H9 (cell line): ENCODE measurements at regions not wholly inside any gene's neighbourhood (a gene's known extent, or its start where the extent isn't known, plus 50 kb on each side); places are given as distances from the start of the nearest gene placed in this dataset.

ENCODE experiments used
- DNase-seq: peaks from one replicate; pipeline ENCODE4 v3.0.0-alpha.2; 2017
- H2AFZ ChIP-seq: one replicate; pipeline ENCODE4 v1.6.1; 2013; ENCODE audit warnings: mild to moderate bottlenecking, low read length, control low read depth, moderate library complexity
- H2AK5ac ChIP-seq: 2 replicates; pipeline ENCODE4 v1.6.1; 2013; ENCODE audit warnings: low read length, control low read depth, mixed read lengths; ENCODE audit not compliant: insufficient read length
- H2BK120ac ChIP-seq: one replicate; pipeline ENCODE4 v1.6.1; 2013; ENCODE audit warnings: low read depth, mild to moderate bottlenecking, low read length, control low read depth, inconsistent platforms; ENCODE audit not compliant: poor library complexity, severe bottlenecking
- H2BK12ac ChIP-seq: 2 replicates; pipeline ENCODE4 v1.6.1; 2013; ENCODE audit warnings: low read length, control low read depth, mixed read lengths, low read depth; ENCODE audit not compliant: insufficient read length
- H2BK15ac ChIP-seq: 2 replicates; pipeline ENCODE4 v1.6.1; 2013; ENCODE audit warnings: low read depth, low read length, control low read depth
- H2BK20ac ChIP-seq: one replicate; pipeline ENCODE4 v1.6.1; 2013; ENCODE audit warnings: low read depth, mild to moderate bottlenecking, low read length, control low read depth, inconsistent platforms; ENCODE audit not compliant: poor library complexity, severe bottlenecking
- H2BK5ac ChIP-seq: 2 replicates; pipeline ENCODE4 v1.6.1; 2013; ENCODE audit warnings: low read length, control low read depth, mixed read lengths; ENCODE audit not compliant: insufficient read length
- H3K14ac ChIP-seq: 2 replicates; pipeline ENCODE4 v1.6.1; 2013; ENCODE audit warnings: low read length, control low read depth; ENCODE audit not compliant: insufficient read depth
- H3K18ac ChIP-seq: 2 replicates; pipeline ENCODE4 v1.6.1; 2013; ENCODE audit warnings: low read depth, mild to moderate bottlenecking, mixed read lengths, low read length, control low read depth; ENCODE audit not compliant: insufficient read length
- H3K23ac ChIP-seq: 2 replicates; pipeline ENCODE4 v1.6.1; 2013; ENCODE audit warnings: low read length, control low read depth, mixed read lengths, low read depth; ENCODE audit not compliant: insufficient read length
- H3K23me2 ChIP-seq: 2 replicates; pipeline ENCODE4 v1.6.1; 2013; ENCODE audit warnings: low read depth, mild to moderate bottlenecking, mixed read lengths, low read length, control low read depth; ENCODE audit not compliant: insufficient read length, poor library complexity, severe bottlenecking
- H3K27ac ChIP-seq: 2 replicates; pipeline ENCODE4 v1.5.1; 2013; ENCODE audit warnings: low read length, control low read depth, mixed read lengths, low read depth; ENCODE audit not compliant: insufficient read length
- H3K27me3 ChIP-seq: 2 replicates; pipeline ENCODE4 v1.6.1; 2013; ENCODE audit warnings: low read length, control low read depth, inconsistent platforms; ENCODE audit not compliant: insufficient read depth
- H3K4ac ChIP-seq: 2 replicates; pipeline ENCODE4 v1.6.1; 2013; ENCODE audit warnings: low read depth, mild to moderate bottlenecking, control low read depth, inconsistent platforms, low read length, moderate library complexity
- H3K4me1 ChIP-seq: 2 replicates; pipeline ENCODE4 v1.6.1; 2013; ENCODE audit warnings: low read length, control low read depth, inconsistent platforms; ENCODE audit not compliant: insufficient read depth
- H3K4me2 ChIP-seq: 2 replicates; pipeline ENCODE4 v1.6.1; 2013; ENCODE audit warnings: low read length, control low read depth, mixed read lengths; ENCODE audit not compliant: insufficient read length, insufficient read depth
- H3K56ac ChIP-seq: 2 replicates; pipeline ENCODE4 v1.6.1; 2013; ENCODE audit warnings: low read depth, mild to moderate bottlenecking, mixed read lengths, low read length, control low read depth; ENCODE audit not compliant: insufficient read length
- H3K79me1 ChIP-seq: 2 replicates; pipeline ENCODE4 v1.6.1; 2013; ENCODE audit warnings: low read depth, mild to moderate bottlenecking, moderate library complexity, low read length, control low read depth, inconsistent platforms; ENCODE audit not compliant: insufficient read depth, poor library complexity, severe bottlenecking
- H3K79me2 ChIP-seq: 2 replicates; pipeline ENCODE4 v1.6.1; 2013; ENCODE audit warnings: low read length, control low read depth, inconsistent platforms; ENCODE audit not compliant: insufficient read depth
- H3K9ac ChIP-seq: 2 replicates; pipeline ENCODE4 v1.6.1; 2013; ENCODE audit warnings: low read length, control low read depth, mixed read lengths; ENCODE audit not compliant: insufficient read length; ENCODE audit errors: extremely low read depth
- H3K9me3 ChIP-seq: one replicate; pipeline ENCODE4 v1.6.1; 2013; ENCODE audit warnings: low read depth, low read length, inconsistent platforms; ENCODE audit not compliant: control insufficient read depth
- H3T11ph ChIP-seq: one replicate; pipeline ENCODE4 v1.6.1; 2013; ENCODE audit warnings: mild to moderate bottlenecking, low read length, control low read depth, inconsistent platforms
- H4K20me1 ChIP-seq: one replicate; pipeline ENCODE4 v1.6.1; 2013; ENCODE audit not compliant: control insufficient read depth, insufficient read length, insufficient read depth
- H4K5ac ChIP-seq: 2 replicates; pipeline ENCODE4 v1.6.1; 2013; ENCODE audit warnings: low read depth, mild to moderate bottlenecking, mixed read lengths, low read length, control low read depth; ENCODE audit not compliant: insufficient read length
- H4K8ac ChIP-seq: replicated peaks from 2 replicates; pipeline ENCODE4 v1.6.1; 2013; ENCODE audit warnings: low read length, control low read depth, mixed read lengths, low read depth; ENCODE audit not compliant: insufficient read length
- H4K91ac ChIP-seq: 2 replicates; pipeline ENCODE4 v1.6.1; 2013; ENCODE audit warnings: low read depth, mild to moderate bottlenecking, moderate library complexity, mixed read lengths, low read length, control low read depth; ENCODE audit not compliant: insufficient read length
- H3K27ac Mint-ChIP-seq, 3 experiments: 2 replicates in 2 of 3; 3 replicates in 1 of 3; pipeline ENCODE4 v1.8.0; 2020 to 2021; ENCODE audit warnings: mixed read lengths in 3 of 3, mild to moderate bottlenecking in 1 of 3, moderate library complexity in 1 of 3
- H3K27me3 Mint-ChIP-seq: 2 replicates; pipeline ENCODE4 v1.8.0; 2021; ENCODE audit warnings: low read depth, mild to moderate bottlenecking, moderate library complexity, mixed read lengths
- H3K36me3 Mint-ChIP-seq, 3 experiments: 2 replicates in 2 of 3; 3 replicates in 1 of 3; pipeline ENCODE4 v1.8.0; 2020 to 2021; ENCODE audit warnings: low read depth in 3 of 3, mixed read lengths in 3 of 3; ENCODE audit not compliant: insufficient read depth in 1 of 3
- H3K4me1 Mint-ChIP-seq, 2 experiments: 2 replicates each; pipeline ENCODE4 v1.8.0; 2020; ENCODE audit warnings: mixed read lengths in 2 of 2
- H3K4me3 Mint-ChIP-seq, 2 experiments: 2 replicates in 1 of 2; 3 replicates in 1 of 2; pipeline ENCODE4 v1.8.0; 2020 to 2021; ENCODE audit warnings: mild to moderate bottlenecking in 2 of 2, mixed read lengths in 2 of 2, moderate library complexity in 1 of 2
- H3K9me3 Mint-ChIP-seq, 2 experiments: 2 replicates in 1 of 2; 3 replicates in 1 of 2; pipeline ENCODE4 v1.8.0; 2020; ENCODE audit warnings: mild to moderate bottlenecking in 2 of 2, mixed read lengths in 2 of 2, moderate library complexity in 1 of 2
- WGBS: extraction: QIAGEN DNeasy Blood & Tissue Kit; methylation state at CpG from one replicate; pipeline ENCODE4 v1.1.7; 2013; ENCODE audit warnings: missing lambda C conversion rate, low lambda C conversion rate, mixed read lengths; ENCODE audit not compliant: insufficient read length; ENCODE audit errors: extremely low coverage; 5-methylcytosine and 5-hydroxymethylcytosine counted together
- TF ChIP-seq, protein P1 (sequence below): fragments of 200-600 bp; sonication (generic); conservative IDR thresholded peaks from 3 replicates; pipeline ENCODE4 v1.8.0; 2021; ENCODE audit warnings: antibody characterized with exemption, mild to moderate bottlenecking

- H3K27ac Mint-ChIP-seq: no peak overlapping the region; a peak in 1 of 7 replicates
These were observed 110.5 kb upstream of the DPP10 start for GRCh38 chr2:114331934-114332333.

More at GRCh38 chr2:114331934-114332333, 110.5 kb upstream of the DPP10 start:
- Histone ChIP-seq H3K4me2 (no peak overlapping the region), H3K4ac (no peak overlapping the region), H3K27me3 (no peaks in the 10 kb centered on the region), H3K79me2 (no peaks in the 10 kb centered on the region), H3K14ac (no peak overlapping the region), H4K20me1 (no peaks in the 10 kb centered on the region), H3K56ac (no peak overlapping the region), H2BK120ac (no peak overlapping the region), H4K5ac (no peak overlapping the region), H3K4me1 (no peaks in the 10 kb centered on the region), H2AK5ac (no peak overlapping the region), H2BK20ac (no peak overlapping the region), H4K91ac (no peak overlapping the region), H3K27ac (no peak overlapping the region), H3K79me1 (no peaks in the 10 kb centered on the region), H2AFZ (no peak overlapping the region), H2BK15ac (no peak overlapping the region), H3K9me3 (no peaks in the 10 kb centered on the region), H3T11ph (no peak overlapping the region), H2BK12ac (no peak overlapping the region), H4K8ac (no peak overlapping the region), H3K23ac (no peak overlapping the region), H3K9ac (no peak overlapping the region), H3K18ac (no peak overlapping the region), H3K23me2 (no peaks in the 10 kb centered on the region), H2BK5ac (no peak overlapping the region)
- TF ChIP-seq, protein P1, sequence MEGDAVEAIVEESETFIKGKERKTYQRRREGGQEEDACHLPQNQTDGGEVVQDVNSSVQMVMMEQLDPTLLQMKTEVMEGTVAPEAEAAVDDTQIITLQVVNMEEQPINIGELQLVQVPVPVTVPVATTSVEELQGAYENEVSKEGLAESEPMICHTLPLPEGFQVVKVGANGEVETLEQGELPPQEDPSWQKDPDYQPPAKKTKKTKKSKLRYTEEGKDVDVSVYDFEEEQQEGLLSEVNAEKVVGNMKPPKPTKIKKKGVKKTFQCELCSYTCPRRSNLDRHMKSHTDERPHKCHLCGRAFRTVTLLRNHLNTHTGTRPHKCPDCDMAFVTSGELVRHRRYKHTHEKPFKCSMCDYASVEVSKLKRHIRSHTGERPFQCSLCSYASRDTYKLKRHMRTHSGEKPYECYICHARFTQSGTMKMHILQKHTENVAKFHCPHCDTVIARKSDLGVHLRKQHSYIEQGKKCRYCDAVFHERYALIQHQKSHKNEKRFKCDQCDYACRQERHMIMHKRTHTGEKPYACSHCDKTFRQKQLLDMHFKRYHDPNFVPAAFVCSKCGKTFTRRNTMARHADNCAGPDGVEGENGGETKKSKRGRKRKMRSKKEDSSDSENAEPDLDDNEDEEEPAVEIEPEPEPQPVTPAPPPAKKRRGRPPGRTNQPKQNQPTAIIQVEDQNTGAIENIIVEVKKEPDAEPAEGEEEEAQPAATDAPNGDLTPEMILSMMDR: no peak
- no peaks in the 10 kb centered on the region for H3K27me3 Mint-ChIP-seq
- WGBS: no CpG with 5 or more reads among the region's 3 CpGs
- DNase-seq: no peak
- H3K9me3 Mint-ChIP-seq: peaks cover 0 to 4% of the 10 kb centered on the region in 2 experiments; a peak in 1 of 5 replicates
- no peaks in the 10 kb centered on the region for H3K36me3 Mint-ChIP-seq
- no peaks in the 10 kb centered on the region for H3K4me1 Mint-ChIP-seq
- no peak overlapping the region for H3K4me3 Mint-ChIP-seq
